A549 (cell line): ENCODE measurements at regions not wholly inside any gene's neighbourhood (a gene's known extent, or its start where the extent isn't known, plus 50 kb on each side); places are given as distances from the start of the nearest gene placed in this dataset.

Experiments used
- ATAC-seq, 2 experiments: fragments of 200-7000 bp in 1 of 2; fragments of >200 bp in 1 of 2; cut with Nextera tagmentation in 1 of 2; cut with Tn5 transposase in 1 of 2; 3 replicates each; pipeline versions ENCODE4 v1.8.0 to v1.9.1; 2018 to 2020; ENCODE audit warnings: mild to moderate bottlenecking in 1 of 2, moderate library complexity in 1 of 2
- CTCF ChIA-PET: fragments of 300-600 bp; sonication (Branson Sonifier 250); formaldehyde crosslinking; extraction: SDS; loops from one replicate; lab custom pipeline; 2021; ENCODE audit warnings: antibody characterized with exemption, inconsistent platforms; lab: Yijun Ruan, JAX
- POLR2A ChIA-PET: fragments of 350-600 bp; formaldehyde crosslinking; extraction: SDS; loops from one replicate; lab custom pipeline; 2021; ENCODE audit warnings: antibody characterized with exemption, inconsistent platforms; lab: Yijun Ruan, JAX
- DNase-seq, 2 experiments: peaks; one replicate each; pipeline versions ENCODE4 v3.0.0 to v3.0.0-alpha.2; 2011 to 2016; ENCODE audit warnings: low read depth in 1 of 2, low spot score in 1 of 2
- FAIRE-seq: peaks from 2 replicates; lab custom pipeline; 2011; peaks lifted over from hg19 to GRCh38; lab: Jason Lieb, UNC
- H3K27ac ChIP-seq, 2 experiments: fragments of >200 bp; sonication (Bioruptor Twin); formaldehyde crosslinking; 3 replicates each; pipeline ENCODE4 v1.5.1; 2016 to 2017
- H3K4me1 ChIP-seq: fragments of >200 bp; sonication (Bioruptor Twin); formaldehyde crosslinking; 3 replicates; pipeline ENCODE4 v1.6.1; 2016
- H3K4me2 ChIP-seq: fragments of >200 bp; sonication (Bioruptor Twin); formaldehyde crosslinking; 3 replicates; pipeline ENCODE4 v1.6.1; 2016
- H3K4me3 ChIP-seq: fragments of >200 bp; sonication (Bioruptor Twin); formaldehyde crosslinking; 3 replicates; pipeline ENCODE4 v1.5.1; 2016
- H3K9me3 ChIP-seq: fragments of >200 bp; sonication (Bioruptor Twin); formaldehyde crosslinking; 3 replicates; pipeline ENCODE4 v1.6.1; 2016
- BCL3 ChIP-seq: fragments of >200 bp; sonication (Bioruptor Twin); formaldehyde crosslinking; IDR thresholded peaks from 3 replicates; pipeline ENCODE4 v1.6.1; 2016
- BHLHE40 ChIP-seq: IDR thresholded peaks from 2 replicates; pipeline ENCODE4 v1.6.1; 2012; ENCODE audit warnings: low read depth, low read length, inconsistent platforms
- CBX2 ChIP-seq: fragments of 200-600 bp; sonication (generic); IDR thresholded peaks from 2 replicates; pipeline ENCODE4 v1.6.1; 2016; ENCODE audit warnings: low read depth, mild to moderate bottlenecking, borderline replicate concordance
- CTCF ChIP-seq: fragments of >200 bp; sonication (Bioruptor Twin); formaldehyde crosslinking; IDR thresholded peaks from 3 replicates; pipeline ENCODE4 v1.5.1; 2016
- EHF ChIP-seq: fragments of 250-450 bp; sonication (Bioruptor Pico); IDR thresholded peaks from 2 replicates; pipeline ENCODE4 v1.5.0; 2020; ENCODE audit warnings: mild to moderate bottlenecking
- EP300 ChIP-seq, 2 experiments: fragments of >200 bp; sonication (Bioruptor Twin); formaldehyde crosslinking; IDR thresholded peaks; 2 replicates in 1 of 2; 3 replicates in 1 of 2; pipeline ENCODE4 v1.6.1; 2016 to 2017
- FOSB ChIP-seq: fragments of 250-450 bp; sonication (Bioruptor Pico); IDR thresholded peaks from 2 replicates; pipeline ENCODE4 v1.5.0; 2020; ENCODE audit warnings: mild to moderate bottlenecking, moderate library complexity
- FOSL2 ChIP-seq, 2 experiments: fragments of 450-650 bp in 1 of 2; fragments of >200 bp in 1 of 2; sonication (Bioruptor Twin) in 1 of 2; formaldehyde crosslinking; IDR thresholded peaks; 2 replicates each; pipeline versions ENCODE4 v1.5.0 to v1.6.1; 2016 to 2020; ENCODE audit warnings: mild to moderate bottlenecking in 1 of 2, moderate library complexity in 1 of 2
- GATA3 ChIP-seq: IDR thresholded peaks from 2 replicates; pipeline ENCODE4 v1.6.1; 2012; ENCODE audit warnings: borderline replicate concordance
- HEYL ChIP-seq: fragments of 250-450 bp; sonication (Bioruptor Pico); IDR thresholded peaks from 2 replicates; pipeline ENCODE4 v1.8.0; 2021; ENCODE audit warnings: mild to moderate bottlenecking, moderate library complexity
- HOXA7 ChIP-seq: fragments of 250-450 bp; sonication (Bioruptor Pico); IDR thresholded peaks from 2 replicates; pipeline ENCODE4 v1.5.0; 2020; ENCODE audit warnings: mild to moderate bottlenecking, moderate library complexity
- HOXB5 ChIP-seq: fragments of 250-450 bp; sonication (Bioruptor Pico); IDR thresholded peaks from 2 replicates; pipeline ENCODE4 v1.5.0; 2020; ENCODE audit warnings: mild to moderate bottlenecking, moderate library complexity
- JUN ChIP-seq, 2 experiments: fragments of >200 bp; sonication (Bioruptor Twin); formaldehyde crosslinking; IDR thresholded peaks; 2 replicates in 1 of 2; 3 replicates in 1 of 2; pipeline ENCODE4 v1.6.1; 2016 to 2017
- KDM5A ChIP-seq: fragments of 200-600 bp; sonication (generic); IDR thresholded peaks from 2 replicates; pipeline ENCODE4 v1.6.1; 2016; ENCODE audit warnings: antibody characterized with exemption, mild to moderate bottlenecking
- NFE2L2 ChIP-seq: fragments of 150-350 bp; conservative IDR thresholded peaks from 2 replicates; pipeline ENCODE4 v1.6.1; 2014; ENCODE audit warnings: low read length
- NPAS2 ChIP-seq: fragments of 250-450 bp; sonication (Bioruptor Pico); IDR thresholded peaks from 2 replicates; pipeline ENCODE4 v1.8.0; 2022; ENCODE audit warnings: mild to moderate bottlenecking, moderate library complexity, borderline replicate concordance
- POLR2A ChIP-seq: IDR thresholded peaks from 2 replicates; pipeline ENCODE4 v1.6.1; 2012; ENCODE audit warnings: mild to moderate bottlenecking, low read length
- POLR2AphosphoS2 ChIP-seq: conservative IDR thresholded peaks from 2 replicates; pipeline ENCODE4 v1.6.1; 2012; ENCODE audit warnings: low read length, improper control_type of control experiment, inconsistent platforms
- RARB ChIP-seq: fragments of 250-450 bp; sonication (Bioruptor Pico); IDR thresholded peaks from 2 replicates; pipeline ENCODE4 v1.8.0; 2021; ENCODE audit warnings: mild to moderate bottlenecking, moderate library complexity
- TFCP2L1 ChIP-seq: fragments of 250-450 bp; sonication (Bioruptor Pico); IDR thresholded peaks from 2 replicates; pipeline ENCODE4 v1.5.0; 2021; ENCODE audit warnings: mild to moderate bottlenecking
- ZNF302 ChIP-seq: fragments of 250-450 bp; sonication (Bioruptor Pico); IDR thresholded peaks from 2 replicates; pipeline ENCODE4 v1.9.0; 2021; ENCODE audit warnings: inconsistent platforms, mild to moderate bottlenecking, moderate library complexity
- WGBS: methylation state at CpG from one replicate; pipeline ENCODE4 v1.1.6; 2017; ENCODE audit errors: missing lambda C conversion rate; 5-methylcytosine and 5-hydroxymethylcytosine counted together
- TF ChIP-seq, protein P1 (sequence below): fragments of 250-450 bp; sonication (Bioruptor Pico); IDR thresholded peaks from 2 replicates; pipeline ENCODE4 v1.5.0; 2021; ENCODE audit warnings: mild to moderate bottlenecking, moderate library complexity, borderline replicate concordance
- TF ChIP-seq, protein P2 (sequence below): fragments of 200-600 bp; sonication (generic); IDR thresholded peaks from 2 replicates; pipeline ENCODE4 v1.6.1; 2016; ENCODE audit warnings: antibody characterized with exemption, mild to moderate bottlenecking, moderate library complexity
- TF ChIP-seq, protein P3 (sequence below): IDR thresholded peaks from 2 replicates; pipeline ENCODE4 v1.6.1; 2012

DNA sequence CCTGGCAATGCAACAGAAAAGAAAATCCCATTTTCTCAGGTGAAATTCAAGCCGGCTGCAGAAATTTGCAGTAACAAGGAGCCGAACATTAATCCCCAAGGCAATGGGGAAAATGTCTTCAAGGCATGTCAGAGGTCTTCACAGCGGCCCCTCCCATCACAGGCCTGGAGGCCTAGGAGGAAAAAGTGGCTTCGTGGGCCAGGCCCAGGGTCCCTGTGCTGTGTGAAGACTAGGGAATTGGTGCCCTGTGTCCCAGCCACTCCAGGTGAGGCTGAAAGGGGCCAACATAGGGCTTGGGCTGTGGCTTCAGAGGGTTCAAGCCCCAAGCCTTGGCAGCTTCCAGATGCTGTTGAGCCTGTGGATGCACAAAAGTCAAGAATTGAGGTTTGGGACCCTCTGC, 111.7 kb downstream of the CD24 start:
- Histone ChIP-seq H3K27ac (no peak overlapping the region), H3K9me3 (peaks cover 5% of the 10 kb centered on the region; the same call in 2 of the 3 replicates), H3K4me3 (no peak overlapping the region), H3K4me1 (peaks cover 14% of the 10 kb centered on the region; the same call in 2 of the 3 replicates), H3K4me2 (no peak overlapping the region)
- POLR2A ChIA-PET, result no interaction called here
- DNase-seq (no peak), FAIRE-seq (no peak), ATAC-seq (no peak)
- WGBS, result 54% methylated on average over 4 of the region's 4 CpGs
- CTCF ChIA-PET, result no interaction called here
- no peak for TF ChIP-seq CBX2
- TF ChIP-seq POLR2A, result no peak
- TF ChIP-seq GATA3, result no peak
- TF ChIP-seq, protein P1, sequence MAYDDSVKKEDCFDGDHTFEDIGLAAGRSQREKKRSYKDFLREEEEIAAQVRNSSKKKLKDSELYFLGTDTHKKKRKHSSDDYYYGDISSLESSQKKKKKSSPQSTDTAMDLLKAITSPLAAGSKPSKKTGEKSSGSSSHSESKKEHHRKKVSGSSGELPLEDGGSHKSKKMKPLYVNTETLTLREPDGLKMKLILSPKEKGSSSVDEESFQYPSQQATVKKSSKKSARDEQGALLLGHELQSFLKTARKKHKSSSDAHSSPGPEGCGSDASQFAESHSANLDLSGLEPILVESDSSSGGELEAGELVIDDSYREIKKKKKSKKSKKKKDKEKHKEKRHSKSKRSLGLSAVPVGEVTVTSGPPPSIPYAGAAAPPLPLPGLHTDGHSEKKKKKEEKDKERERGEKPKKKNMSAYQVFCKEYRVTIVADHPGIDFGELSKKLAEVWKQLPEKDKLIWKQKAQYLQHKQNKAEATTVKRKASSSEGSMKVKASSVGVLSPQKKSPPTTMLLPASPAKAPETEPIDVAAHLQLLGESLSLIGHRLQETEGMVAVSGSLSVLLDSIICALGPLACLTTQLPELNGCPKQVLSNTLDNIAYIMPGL, result no peak
- no peak for TF ChIP-seq ZNF302 (CRISPR knock-in tag)
- no peak for TF ChIP-seq NPAS2 (CRISPR knock-in tag)
- no peak for TF ChIP-seq HEYL (CRISPR knock-in tag)
- TF ChIP-seq KDM5A, result no peak
- TF ChIP-seq BHLHE40, result no peak
- no peak for TF ChIP-seq HOXB5
- TF ChIP-seq RARB (CRISPR knock-in tag), result no peak
- no peak for TF ChIP-seq POLR2AphosphoS2
- TF ChIP-seq EP300 (IDR thresholded peaks at IDR 0.05), result no peak
- TF ChIP-seq, all 56 proteins: peak for 0

- WGBS, result 60% methylated on average over 4 of the region's 4 CpGs
- no peak for ATAC-seq
- H3K4me3 ChIP-seq, result no peak overlapping the region
- no peak overlapping the region for H3K27ac ChIP-seq
- peaks cover 4% of the 10 kb centered on the region; the same call in 1 of the 3 replicates for H3K9me3 ChIP-seq
- no peak overlapping the region for H3K4me2 ChIP-seq
- no peak for DNase-seq
- peaks cover 16% of the 10 kb centered on the region; the same call in 2 of the 3 replicates for H3K4me1 ChIP-seq
- POLR2A ChIA-PET, result no interaction called here
- CTCF ChIA-PET, result no interaction called here
- TF ChIP-seq KDM5A (no peak), POLR2AphosphoS2 (no peak), TFCP2L1 (CRISPR knock-in tag) (no peak), NFE2L2 (no peak), FOSB (CRISPR knock-in tag) (no peak), BCL3 (no peak), HOXA7 (CRISPR knock-in tag) (no peak), CTCF (no peak), EHF (CRISPR knock-in tag) (no peak), JUN (IDR thresholded peaks at IDR 0.05) (no peak), FOSL2 (IDR thresholded peaks at IDR 0.05) (no peak), FOSL2 (CRISPR knock-in tag; IDR thresholded peaks at IDR 0.05) (no peak)
- TF ChIP-seq, protein P2, sequence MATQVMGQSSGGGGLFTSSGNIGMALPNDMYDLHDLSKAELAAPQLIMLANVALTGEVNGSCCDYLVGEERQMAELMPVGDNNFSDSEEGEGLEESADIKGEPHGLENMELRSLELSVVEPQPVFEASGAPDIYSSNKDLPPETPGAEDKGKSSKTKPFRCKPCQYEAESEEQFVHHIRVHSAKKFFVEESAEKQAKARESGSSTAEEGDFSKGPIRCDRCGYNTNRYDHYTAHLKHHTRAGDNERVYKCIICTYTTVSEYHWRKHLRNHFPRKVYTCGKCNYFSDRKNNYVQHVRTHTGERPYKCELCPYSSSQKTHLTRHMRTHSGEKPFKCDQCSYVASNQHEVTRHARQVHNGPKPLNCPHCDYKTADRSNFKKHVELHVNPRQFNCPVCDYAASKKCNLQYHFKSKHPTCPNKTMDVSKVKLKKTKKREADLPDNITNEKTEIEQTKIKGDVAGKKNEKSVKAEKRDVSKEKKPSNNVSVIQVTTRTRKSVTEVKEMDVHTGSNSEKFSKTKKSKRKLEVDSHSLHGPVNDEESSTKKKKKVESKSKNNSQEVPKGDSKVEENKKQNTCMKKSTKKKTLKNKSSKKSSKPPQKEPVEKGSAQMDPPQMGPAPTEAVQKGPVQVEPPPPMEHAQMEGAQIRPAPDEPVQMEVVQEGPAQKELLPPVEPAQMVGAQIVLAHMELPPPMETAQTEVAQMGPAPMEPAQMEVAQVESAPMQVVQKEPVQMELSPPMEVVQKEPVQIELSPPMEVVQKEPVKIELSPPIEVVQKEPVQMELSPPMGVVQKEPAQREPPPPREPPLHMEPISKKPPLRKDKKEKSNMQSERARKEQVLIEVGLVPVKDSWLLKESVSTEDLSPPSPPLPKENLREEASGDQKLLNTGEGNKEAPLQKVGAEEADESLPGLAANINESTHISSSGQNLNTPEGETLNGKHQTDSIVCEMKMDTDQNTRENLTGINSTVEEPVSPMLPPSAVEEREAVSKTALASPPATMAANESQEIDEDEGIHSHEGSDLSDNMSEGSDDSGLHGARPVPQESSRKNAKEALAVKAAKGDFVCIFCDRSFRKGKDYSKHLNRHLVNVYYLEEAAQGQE, result no peak
- TF ChIP-seq, protein P3, sequence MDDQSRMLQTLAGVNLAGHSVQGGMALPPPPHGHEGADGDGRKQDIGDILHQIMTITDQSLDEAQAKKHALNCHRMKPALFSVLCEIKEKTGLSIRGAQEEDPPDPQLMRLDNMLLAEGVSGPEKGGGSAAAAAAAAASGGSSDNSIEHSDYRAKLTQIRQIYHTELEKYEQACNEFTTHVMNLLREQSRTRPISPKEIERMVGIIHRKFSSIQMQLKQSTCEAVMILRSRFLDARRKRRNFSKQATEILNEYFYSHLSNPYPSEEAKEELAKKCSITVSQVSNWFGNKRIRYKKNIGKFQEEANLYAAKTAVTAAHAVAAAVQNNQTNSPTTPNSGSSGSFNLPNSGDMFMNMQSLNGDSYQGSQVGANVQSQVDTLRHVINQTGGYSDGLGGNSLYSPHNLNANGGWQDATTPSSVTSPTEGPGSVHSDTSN, result no peak
- TF ChIP-seq, all 56 proteins: peak for 0
- FAIRE-seq, result no peak
Measured at GRCh38 chr6:106860940-106861339, 113.6 kb downstream of the CD24 start.
